Omental fat pad (tissue), 3 donors: ENCODE measurements at regions not wholly inside any gene's neighbourhood (a gene's known extent, or its start where the extent isn't known, plus 50 kb on each side); places are given as distances from the start of the nearest gene placed in this dataset.

Experiments used
- ATAC-seq: fragments of 150-250 bp; one replicate; pipeline ENCODE4 v1.9.1; 2016; ENCODE audit warnings: mild to moderate bottlenecking, moderate library complexity; ENCODE audit not compliant: low FRiP score
- DNase-seq: peaks from one replicate; pipeline ENCODE4 v3.0.0-alpha.2; 2019; ENCODE audit warnings: low spot score
- TF ChIP-seq, protein P1 (sequence below), 3 donors: fragments of 450-650 bp; IDR thresholded peaks; one replicate each; pipeline ENCODE4 v1.5.1; 2016 to 2017; ENCODE audit warnings: antibody characterized with exemption in 3 of 3, mild to moderate bottlenecking in 3 of 3, moderate library complexity in 2 of 3

DNA sequence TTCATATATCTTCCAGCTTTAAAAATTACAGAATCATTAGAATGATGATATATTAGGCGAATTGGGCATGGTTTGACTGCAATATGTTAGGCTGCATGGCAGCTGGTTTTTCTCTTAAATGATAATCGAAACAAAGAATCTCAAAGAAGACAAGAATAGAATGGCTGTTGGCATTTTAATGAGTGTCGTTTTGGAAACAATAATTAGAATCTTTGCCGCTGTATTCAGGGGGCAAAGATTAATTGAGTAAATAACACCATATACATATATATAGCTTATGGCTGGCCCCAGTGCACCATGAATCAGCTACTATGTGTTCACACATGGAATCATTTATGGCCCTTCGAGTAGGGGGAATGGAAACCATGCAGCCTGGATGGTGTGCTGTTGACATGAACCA, 216.2 kb downstream of the RNF144B start:
- ATAC-seq: no peak
- TF ChIP-seq, protein P1, sequence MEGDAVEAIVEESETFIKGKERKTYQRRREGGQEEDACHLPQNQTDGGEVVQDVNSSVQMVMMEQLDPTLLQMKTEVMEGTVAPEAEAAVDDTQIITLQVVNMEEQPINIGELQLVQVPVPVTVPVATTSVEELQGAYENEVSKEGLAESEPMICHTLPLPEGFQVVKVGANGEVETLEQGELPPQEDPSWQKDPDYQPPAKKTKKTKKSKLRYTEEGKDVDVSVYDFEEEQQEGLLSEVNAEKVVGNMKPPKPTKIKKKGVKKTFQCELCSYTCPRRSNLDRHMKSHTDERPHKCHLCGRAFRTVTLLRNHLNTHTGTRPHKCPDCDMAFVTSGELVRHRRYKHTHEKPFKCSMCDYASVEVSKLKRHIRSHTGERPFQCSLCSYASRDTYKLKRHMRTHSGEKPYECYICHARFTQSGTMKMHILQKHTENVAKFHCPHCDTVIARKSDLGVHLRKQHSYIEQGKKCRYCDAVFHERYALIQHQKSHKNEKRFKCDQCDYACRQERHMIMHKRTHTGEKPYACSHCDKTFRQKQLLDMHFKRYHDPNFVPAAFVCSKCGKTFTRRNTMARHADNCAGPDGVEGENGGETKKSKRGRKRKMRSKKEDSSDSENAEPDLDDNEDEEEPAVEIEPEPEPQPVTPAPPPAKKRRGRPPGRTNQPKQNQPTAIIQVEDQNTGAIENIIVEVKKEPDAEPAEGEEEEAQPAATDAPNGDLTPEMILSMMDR (IDR thresholded peaks at IDR 0.05): no peak
- DNase-seq: no peak

DNA sequence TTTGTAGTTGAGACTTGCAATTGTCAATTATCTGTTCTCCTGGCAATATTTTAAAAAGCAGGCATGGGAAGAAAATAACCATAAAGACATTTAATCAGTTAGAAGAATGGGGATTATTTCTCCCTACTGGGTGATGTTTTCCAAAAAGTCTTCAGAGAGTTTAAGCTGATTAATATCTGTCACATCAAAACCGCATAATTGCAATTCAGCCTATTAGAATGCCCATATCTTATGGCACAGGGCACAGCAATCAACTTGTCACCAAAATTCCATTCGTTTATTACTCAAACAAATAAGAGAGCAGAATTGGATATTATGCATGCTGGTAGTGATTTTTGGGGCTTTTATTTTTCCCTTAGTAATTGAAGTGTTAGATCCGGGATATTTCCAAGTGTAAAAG, 218.7 kb downstream of the RNF144B start:
- DNase-seq (no peak), ATAC-seq (no peak)
- TF ChIP-seq, protein P1 (IDR thresholded peaks at IDR 0.05): no peak

- TF ChIP-seq, protein P1 (IDR thresholded peaks at IDR 0.05): no peak
- DNase-seq: no peak
- ATAC-seq: no peak
Observed at GRCh38 chr6:18609715-18610114, 222.6 kb downstream of the RNF144B start.

- TF ChIP-seq, protein P1 (IDR thresholded peaks at IDR 0.05): no peak
- no peak for ATAC-seq
Observed at GRCh38 chr6:18613319-18613925, 226.3 kb downstream of the RNF144B start.

GRCh38 chr6:18629571-18629970, 242.4 kb downstream of the RNF144B start:
- ATAC-seq (no peak), DNase-seq (no peak)
- TF ChIP-seq, protein P1 (IDR thresholded peaks at IDR 0.05): no peak

More at GRCh38 chr6:18613319-18613925, 226.3 kb downstream of the RNF144B start:
- DNase-seq: no peak

DNA sequence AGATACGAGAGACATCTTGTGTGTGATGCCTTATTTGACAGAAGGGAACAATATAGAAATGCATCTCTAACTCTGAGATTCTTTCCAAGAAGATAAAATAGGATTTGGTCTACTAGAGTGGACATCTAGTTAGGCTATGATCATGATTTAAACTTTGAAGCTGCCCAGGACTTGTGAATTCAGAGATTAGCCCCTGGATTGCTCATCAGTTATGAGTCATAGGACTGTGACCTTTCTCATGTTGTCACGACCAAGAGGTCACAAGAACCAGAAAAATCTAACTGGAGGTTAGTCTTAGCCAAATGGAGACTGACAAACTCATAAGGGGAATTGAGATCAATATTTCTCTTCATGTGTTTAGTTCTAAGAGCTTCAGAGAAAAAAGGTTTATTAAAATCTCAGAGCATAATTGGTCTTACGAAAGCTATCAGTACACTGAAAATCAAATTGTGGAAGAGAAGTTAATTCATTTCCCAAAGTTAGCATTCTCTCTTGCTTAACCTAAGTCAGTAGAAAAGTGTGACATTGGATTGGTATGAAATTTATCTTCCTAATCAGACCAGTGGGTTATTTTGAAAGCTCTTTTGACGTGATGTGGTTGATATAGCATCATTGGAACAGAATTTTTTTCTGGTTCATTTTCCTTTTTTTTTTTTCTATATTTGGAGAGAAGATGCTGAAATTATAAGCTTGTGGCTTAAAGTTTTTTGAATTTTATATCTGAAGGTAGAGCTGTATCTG, 245.7 kb downstream of the RNF144B start:
- no peak for ATAC-seq
- no peak for DNase-seq
- TF ChIP-seq, protein P1 (IDR thresholded peaks at IDR 0.05): no peak

- DNase-seq: no peak
- TF ChIP-seq, protein P1 (IDR thresholded peaks at IDR 0.05): no peak
- no peak for ATAC-seq
Observed at GRCh38 chr6:18634912-18635311, 247.8 kb downstream of the RNF144B start.
